ENCODE measurements at regions not wholly inside any gene's neighbourhood (a gene's known extent, or its start where the extent isn't known, plus 50 kb on each side); places are given as distances from the start of the nearest gene placed in this dataset.
"Not testable (repeated sequence)": the region's sequence is repeated elsewhere in the genome, so short reads cannot be mapped to it uniquely, and the experiment has no call there.

DNA sequence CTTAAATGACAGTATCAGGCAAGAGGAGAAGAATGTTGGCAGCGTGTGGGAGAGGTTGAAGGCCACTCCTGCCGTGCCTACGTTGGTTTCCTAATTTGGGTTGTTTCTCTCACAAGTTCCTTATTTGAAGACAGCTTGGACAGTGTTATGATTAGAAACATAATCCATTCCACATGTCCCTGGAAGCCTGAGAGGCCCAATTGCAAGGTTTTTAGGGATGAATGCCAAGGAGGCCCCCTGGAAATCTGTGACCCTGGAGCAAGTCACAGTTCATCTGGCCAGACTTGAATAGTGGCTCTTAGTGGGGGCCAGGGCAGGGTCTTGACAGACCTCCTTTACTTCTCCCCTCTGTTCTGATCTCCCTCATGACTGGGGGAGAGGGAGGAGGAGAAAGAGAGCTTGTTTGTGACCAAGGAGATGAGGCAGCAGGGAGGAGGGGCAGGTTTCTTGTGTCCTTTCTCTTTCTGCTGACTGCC, 584.4 kb upstream of the TBL1XR1 start:
- Histone ChIP-seq H3K36me3 (ENCODE audit: insufficient read depth) (no peaks in the 10 kb centered on the region), H3K4me1 (ENCODE audit: insufficient read depth) (no peaks in the 10 kb centered on the region), H3K27ac (ENCODE audit: low read depth) (no peak overlapping the region), H3K4me3 (ENCODE audit: low read depth, low read length) (no peak overlapping the region)
- peak; percentile 42 for DNase-seq (ENCODE audit: extremely low spot score)
- 24% methylated on average over 3 of the region's 3 CpGs for WGBS

DNA sequence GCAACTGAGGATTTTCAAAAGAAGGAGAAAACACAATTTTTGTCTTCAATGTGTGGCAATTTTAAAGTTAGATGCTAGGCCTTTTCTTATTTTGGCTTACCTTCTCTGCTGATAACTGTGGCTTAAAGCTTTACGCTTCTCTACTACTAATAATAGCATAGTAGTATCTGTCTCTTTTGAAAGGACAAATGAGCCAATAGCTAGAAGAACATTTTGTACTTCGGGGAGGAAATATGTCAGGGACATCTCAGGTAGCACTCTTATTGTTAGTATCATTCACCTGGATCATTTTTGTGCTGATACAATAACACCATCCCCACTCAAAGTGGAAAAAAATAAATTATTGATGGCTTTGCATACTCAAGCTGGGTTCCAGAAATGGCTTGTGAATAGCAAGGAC, 586.1 kb upstream of the TBL1XR1 start:
- Histone ChIP-seq H3K4me1 (ENCODE audit: insufficient read depth) (no peaks in the 10 kb centered on the region), H3K4me3 (ENCODE audit: low read depth, low read length) (no peak overlapping the region), H3K27ac (ENCODE audit: low read depth) (no peak overlapping the region), H3K36me3 (ENCODE audit: insufficient read depth) (no peaks in the 10 kb centered on the region)
- WGBS = 74% methylated on average over 2 of the region's 2 CpGs
- no peak for DNase-seq (ENCODE audit: extremely low spot score)

DNA sequence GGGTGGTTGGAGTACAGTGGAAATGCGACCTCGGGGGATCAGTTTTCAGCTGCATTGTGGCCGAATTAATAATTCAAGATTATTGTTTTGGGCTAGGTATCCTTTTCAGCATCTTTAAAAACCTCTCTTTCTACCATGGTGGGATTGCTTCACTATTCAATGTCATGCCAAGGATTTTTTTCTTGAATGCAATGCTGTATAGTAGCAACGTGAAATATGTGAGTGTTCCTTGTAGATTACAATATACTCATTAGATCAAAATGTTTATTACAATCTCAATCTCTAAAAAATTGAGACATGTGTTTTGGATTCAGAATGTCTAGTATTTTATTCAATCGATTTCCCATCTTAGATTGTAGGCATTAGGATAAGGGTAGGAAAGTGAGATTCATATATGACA, 586.5 kb upstream of the TBL1XR1 start:
- Histone ChIP-seq H3K36me3 (ENCODE audit: insufficient read depth) (no peaks in the 10 kb centered on the region), H3K27ac (ENCODE audit: low read depth) (no peak overlapping the region), H3K4me1 (ENCODE audit: insufficient read depth) (no peaks in the 10 kb centered on the region), H3K4me3 (ENCODE audit: low read depth, low read length) (no peak overlapping the region)
- WGBS = 81% methylated on average over 5 of the region's 5 CpGs
- no peak for DNase-seq (ENCODE audit: extremely low spot score)

DNA sequence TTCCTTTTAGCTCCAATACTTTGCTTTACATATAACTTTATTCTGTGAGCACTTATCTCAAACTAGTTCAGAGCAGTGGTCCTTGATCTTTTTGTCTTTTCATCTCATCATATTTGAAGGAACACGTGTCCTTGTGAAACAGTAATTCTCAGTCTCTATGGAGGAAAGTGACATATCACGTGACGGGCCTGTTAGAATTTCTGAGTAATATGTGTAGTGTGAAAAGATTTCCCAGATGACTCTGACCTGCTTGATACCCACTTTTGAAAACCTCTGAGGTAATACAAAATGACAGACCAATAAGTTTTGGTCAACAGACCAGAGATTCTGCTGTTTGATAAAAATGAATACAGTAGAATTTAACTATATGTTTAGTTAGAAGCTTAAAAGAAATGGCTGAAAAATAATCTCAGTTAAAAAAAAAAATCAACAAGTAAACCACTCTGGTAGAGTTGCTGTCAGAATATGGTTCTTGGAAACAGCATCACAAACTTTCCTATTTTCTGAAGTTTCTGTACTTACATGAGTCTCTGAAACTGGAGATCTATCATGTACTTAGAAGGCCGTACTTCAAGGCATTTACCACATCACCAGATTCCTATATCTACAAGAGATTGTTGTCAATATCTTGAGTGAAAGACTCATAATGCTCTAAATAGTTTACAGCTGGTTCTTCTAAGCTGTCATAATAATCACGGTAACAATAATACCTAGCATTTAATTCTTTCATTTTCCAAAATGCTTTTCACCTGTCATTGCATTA, 590.2 kb upstream of the TBL1XR1 start:
- Histone ChIP-seq H3K36me3 (ENCODE audit: insufficient read depth) (no peaks in the 10 kb centered on the region), H3K4me3 (ENCODE audit: low read depth, low read length) (no peak overlapping the region), H3K4me1 (ENCODE audit: insufficient read depth) (no peaks in the 10 kb centered on the region), H3K27ac (ENCODE audit: low read depth) (no peak overlapping the region)
- 75% methylated on average over 5 of the region's 5 CpGs for WGBS
- DNase-seq (ENCODE audit: extremely low spot score) = no peak

DNA sequence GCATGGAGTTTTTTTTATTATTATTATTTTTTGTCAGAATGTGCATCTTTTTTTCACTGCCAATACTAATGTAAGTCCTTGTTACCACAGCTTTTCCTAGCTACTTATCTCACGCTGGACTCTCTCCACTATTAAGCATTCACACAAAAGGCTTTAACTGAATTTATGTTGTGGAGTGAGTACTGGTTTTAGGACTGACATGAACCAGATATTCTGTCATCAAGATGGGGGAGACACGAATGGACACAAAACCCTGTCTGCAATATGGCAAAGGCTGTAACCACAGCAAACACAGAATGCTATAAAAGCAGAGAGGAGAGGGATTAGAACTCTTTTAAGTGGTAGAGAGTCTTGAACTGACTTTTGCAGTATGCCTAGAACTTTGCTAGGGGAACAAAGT, 592.2 kb upstream of the TBL1XR1 start:
- WGBS = 50% methylated on average over 2 of the region's 2 CpGs
- no peak overlapping the region for H3K27ac ChIP-seq (ENCODE audit: low read depth)
- no peak for DNase-seq (ENCODE audit: extremely low spot score)

DNA sequence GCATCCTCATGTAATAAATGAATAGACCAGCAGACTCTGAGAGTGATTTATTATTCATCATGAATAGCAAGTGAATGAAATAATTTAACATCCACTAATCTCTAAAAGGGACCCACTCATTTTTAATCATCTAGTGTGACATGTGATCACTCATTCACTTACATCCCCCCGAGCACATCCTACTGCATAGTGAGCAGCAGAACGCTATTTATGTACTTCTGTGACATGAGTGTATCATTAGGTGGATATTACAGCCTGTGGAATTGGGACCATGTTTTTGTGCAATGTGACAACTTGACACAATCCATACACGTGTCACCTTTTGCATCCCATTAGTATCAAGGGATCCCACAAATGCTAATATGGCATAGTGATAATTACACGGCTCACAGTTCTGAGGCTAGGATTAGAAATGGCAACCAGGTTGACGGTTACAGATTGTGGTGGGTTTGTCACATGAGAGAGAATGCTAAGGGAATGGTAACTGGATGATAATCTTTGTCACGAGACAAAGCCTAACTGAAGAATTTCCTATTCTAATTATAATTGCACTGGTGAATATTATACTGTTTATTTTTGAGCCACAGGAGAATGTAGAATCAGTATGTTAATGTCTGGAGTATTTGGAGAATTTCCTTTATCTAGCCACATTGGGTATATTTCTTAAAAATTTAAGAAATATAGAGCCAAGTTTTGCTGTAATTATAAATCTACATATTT, 595.2 kb upstream of the TBL1XR1 start:
- no peak for DNase-seq (ENCODE audit: extremely low spot score)
- no peaks in the 10 kb centered on the region for H3K36me3 ChIP-seq (ENCODE audit: insufficient read depth)
- no peaks in the 10 kb centered on the region for H3K4me1 ChIP-seq (ENCODE audit: insufficient read depth)
- no peak overlapping the region for H3K4me3 ChIP-seq (ENCODE audit: low read depth, low read length)
- no peak overlapping the region for H3K27ac ChIP-seq (ENCODE audit: low read depth)
- WGBS = 91% methylated on average over 6 of the region's 6 CpGs

More for the DNA sequence above, 592.2 kb upstream of the TBL1XR1 start:
- Histone ChIP-seq H3K4me1 (ENCODE audit: insufficient read depth) (no peaks in the 10 kb centered on the region), H3K36me3 (ENCODE audit: insufficient read depth) (no peaks in the 10 kb centered on the region), H3K4me3 (ENCODE audit: low read depth, low read length) (no peak overlapping the region)

DNA sequence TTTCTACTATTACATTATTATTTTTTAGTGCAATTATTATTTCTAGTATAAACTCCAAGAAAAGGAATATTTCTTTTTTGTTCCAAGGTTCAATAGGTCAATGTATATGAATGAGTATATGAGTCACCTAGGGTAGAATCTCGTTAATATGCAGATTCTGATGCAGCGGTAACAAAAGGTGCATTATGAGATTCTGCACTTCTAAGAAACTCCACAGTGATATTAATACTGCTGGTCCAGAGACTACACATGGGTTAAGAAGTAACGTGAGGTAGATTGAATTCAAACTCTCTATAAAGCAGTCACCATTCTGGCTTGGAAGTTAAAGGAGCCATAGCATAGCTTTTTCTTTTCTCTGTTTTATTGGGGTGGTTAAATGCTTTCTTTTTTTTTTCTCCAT, 596.2 kb upstream of the TBL1XR1 start:
- H3K4me1 ChIP-seq (ENCODE audit: insufficient read depth) = no peaks in the 10 kb centered on the region

DNA sequence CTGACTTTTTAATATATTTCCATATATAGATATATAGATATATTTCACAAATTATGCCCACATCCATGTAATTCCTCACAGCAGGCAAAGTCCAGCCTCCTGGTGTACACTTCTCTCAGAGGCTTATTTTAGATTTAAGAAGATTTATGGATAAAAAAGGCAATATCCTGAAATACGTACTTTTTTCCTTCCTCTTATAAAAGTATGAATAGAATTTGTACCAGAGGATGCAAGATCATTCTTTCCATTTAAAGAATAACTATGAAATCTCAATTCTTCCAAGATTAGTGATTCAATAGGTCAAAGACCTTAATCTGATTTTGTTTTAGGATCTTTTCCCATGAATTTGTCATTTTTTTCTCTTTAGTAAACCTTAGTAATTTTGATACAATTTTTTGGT, 597.9 kb upstream of the TBL1XR1 start:
- Histone ChIP-seq H3K27ac (ENCODE audit: low read depth) (no peak overlapping the region), H3K4me1 (ENCODE audit: insufficient read depth) (no peaks in the 10 kb centered on the region), H3K36me3 (ENCODE audit: insufficient read depth) (no peaks in the 10 kb centered on the region), H3K4me3 (ENCODE audit: low read depth, low read length) (no peak overlapping the region)
- no peak for DNase-seq (ENCODE audit: extremely low spot score)
- 84% methylated on average over 1 of the region's 1 CpG for WGBS

More for the DNA sequence above, 596.2 kb upstream of the TBL1XR1 start:
- no peaks in the 10 kb centered on the region for H3K36me3 ChIP-seq (ENCODE audit: insufficient read depth)
- WGBS = 91% methylated on average over 3 of the region's 3 CpGs
- H3K4me3 ChIP-seq (ENCODE audit: low read depth, low read length) = no peak overlapping the region
- H3K27ac ChIP-seq (ENCODE audit: low read depth) = no peak overlapping the region
- DNase-seq (ENCODE audit: extremely low spot score) = no peak

DNA sequence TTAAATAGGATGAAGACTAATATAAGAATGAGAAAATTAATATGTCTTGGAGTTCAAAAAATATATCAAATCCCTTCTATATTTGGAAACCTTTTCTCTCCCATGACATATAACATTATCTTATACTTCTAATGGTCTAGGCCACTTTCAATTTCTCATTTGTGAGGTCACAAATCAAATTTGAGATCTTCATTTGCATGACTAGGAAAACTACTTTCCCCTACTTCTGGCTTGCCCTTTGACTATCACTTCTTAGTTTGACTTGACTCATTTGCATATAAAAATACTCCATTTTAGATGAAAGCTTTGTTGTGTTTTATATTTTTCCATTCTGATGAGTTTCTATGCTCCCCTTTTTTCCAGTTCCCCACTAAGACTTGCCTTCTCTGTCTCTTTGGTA, 598.6 kb upstream of the TBL1XR1 start:
- H3K4me1 ChIP-seq (ENCODE audit: insufficient read depth) = no peaks in the 10 kb centered on the region
- DNase-seq (ENCODE audit: extremely low spot score) = no peak
- H3K36me3 ChIP-seq (ENCODE audit: insufficient read depth) = no peaks in the 10 kb centered on the region
- H3K4me3 ChIP-seq (ENCODE audit: low read depth, low read length) = no peak overlapping the region
- no peak overlapping the region for H3K27ac ChIP-seq (ENCODE audit: low read depth)

DNA sequence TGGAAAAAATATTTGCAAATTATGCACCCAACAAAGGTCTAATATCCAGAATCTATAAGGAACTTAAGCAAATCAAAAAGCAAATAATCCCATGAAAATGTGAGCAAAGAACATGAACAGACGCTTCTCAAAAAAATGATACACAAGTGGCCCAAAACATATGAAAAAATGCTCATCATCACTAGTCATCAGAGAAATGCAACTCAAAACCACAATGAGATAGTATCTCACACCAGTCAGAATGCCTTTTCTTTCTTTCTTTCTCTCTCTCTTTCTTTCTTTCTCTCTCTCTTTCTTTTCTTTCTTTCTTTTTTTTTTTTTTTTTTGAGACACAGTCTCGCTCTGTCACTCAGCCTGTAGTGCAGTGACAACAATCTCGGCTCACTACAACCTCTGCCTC, 602.9 kb upstream of the TBL1XR1 start:
- not testable (repeated sequence) for H3K4me1 ChIP-seq (ENCODE audit: insufficient read depth); H3K4me3 ChIP-seq (ENCODE audit: low read depth, low read length); DNase-seq (ENCODE audit: extremely low spot score); H3K36me3 ChIP-seq (ENCODE audit: insufficient read depth); H3K27ac ChIP-seq (ENCODE audit: low read depth)
- 96% methylated on average over 3 of the region's 3 CpGs for WGBS

DNA sequence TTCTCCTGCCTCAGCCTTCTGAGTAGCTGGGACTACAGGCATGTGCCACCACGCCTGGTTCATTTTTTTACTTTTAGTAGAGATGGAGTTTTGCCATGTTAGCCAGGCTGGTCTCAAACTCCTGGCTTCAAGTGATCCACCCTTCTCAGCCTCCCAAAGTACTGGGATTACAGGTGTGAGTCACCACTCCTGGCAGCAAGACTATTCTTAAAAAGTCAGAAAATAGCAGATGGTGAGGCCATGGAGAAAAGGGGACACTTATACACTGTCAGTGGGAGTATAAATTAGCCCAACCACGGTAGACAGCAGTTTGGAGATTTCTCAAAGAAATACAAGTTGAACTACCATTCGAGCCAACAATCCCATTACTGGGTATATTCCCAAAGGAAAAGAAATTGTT, 603.3 kb upstream of the TBL1XR1 start:
- Histone ChIP-seq H3K4me1 (ENCODE audit: insufficient read depth) (no peaks in the 10 kb centered on the region), H3K36me3 (ENCODE audit: insufficient read depth) (no peaks in the 10 kb centered on the region), H3K4me3 (ENCODE audit: low read depth, low read length) (no peak overlapping the region), H3K27ac (ENCODE audit: low read depth) (no peak overlapping the region)
- 79% methylated on average over 3 of the region's 3 CpGs for WGBS
- no peak for DNase-seq (ENCODE audit: extremely low spot score)

DNA sequence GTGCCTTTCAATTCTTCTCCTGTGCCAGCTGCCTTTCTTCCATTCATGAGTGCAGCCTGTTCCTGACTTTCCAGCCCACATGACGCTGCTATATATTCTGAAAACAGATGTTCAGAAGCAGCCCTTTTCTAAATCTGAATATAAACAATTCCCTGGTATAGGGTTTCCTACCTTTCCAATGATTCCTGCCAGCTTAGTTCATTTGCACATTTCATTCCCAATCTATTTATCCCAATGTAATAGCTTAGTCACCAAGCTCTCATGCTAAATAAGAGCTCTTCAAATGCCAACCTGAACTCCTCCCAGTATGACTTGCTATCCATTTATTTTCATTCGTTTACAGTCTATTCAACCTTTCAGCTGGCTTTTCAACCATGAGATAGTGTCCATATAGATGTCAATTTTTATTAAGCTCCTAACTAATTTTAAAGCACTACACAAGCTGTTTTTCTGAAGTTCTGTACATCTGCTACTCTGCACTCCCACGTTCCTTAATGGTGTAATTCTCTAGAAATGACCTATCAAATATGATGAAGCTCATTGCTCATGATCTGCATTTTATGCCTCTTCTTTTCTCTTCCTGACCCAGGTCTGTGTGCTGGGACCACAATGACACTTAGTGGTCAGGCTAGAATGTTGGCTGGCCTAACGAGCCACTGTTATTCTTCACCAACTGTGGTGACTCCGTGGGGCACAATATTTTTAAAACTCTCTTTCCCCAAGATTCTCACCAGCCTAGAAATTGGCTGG, 605.0 kb upstream of the TBL1XR1 start:
- Histone ChIP-seq H3K27ac (ENCODE audit: low read depth) (no peak overlapping the region), H3K4me1 (ENCODE audit: insufficient read depth) (no peaks in the 10 kb centered on the region), H3K4me3 (ENCODE audit: low read depth, low read length) (no peak overlapping the region), H3K36me3 (ENCODE audit: insufficient read depth) (peaks cover 1% of the 10 kb centered on the region)
- DNase-seq (ENCODE audit: extremely low spot score) = no peak
- WGBS = 79% methylated on average over 5 of the region's 5 CpGs

DNA sequence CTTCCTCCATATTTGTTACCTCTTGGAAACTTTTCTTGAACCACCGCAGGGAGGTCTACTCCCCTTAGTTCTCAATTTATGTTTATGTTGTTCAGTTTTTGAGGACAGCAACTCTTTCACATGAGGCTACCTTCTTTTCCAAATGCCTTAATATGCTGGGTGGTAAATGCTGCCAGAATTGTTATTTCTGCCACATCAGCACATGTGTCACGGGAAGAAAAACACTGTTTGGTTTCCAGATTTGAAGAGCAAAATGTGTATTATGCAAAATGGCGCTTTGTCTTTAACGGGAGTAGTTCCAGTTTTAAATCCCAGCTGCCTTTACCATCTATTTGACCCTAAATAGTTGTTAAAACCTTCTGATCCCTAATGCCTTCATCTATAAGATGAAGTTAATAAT, 606.2 kb upstream of the TBL1XR1 start:
- H3K36me3 ChIP-seq (ENCODE audit: insufficient read depth) = peaks cover 1% of the 10 kb centered on the region
- H3K4me3 ChIP-seq (ENCODE audit: low read depth, low read length) = no peak overlapping the region
- H3K4me1 ChIP-seq (ENCODE audit: insufficient read depth) = no peaks in the 10 kb centered on the region
- 90% methylated on average over 4 of the region's 4 CpGs for WGBS
- no peak overlapping the region for H3K27ac ChIP-seq (ENCODE audit: low read depth)
- no peak for DNase-seq (ENCODE audit: extremely low spot score)

DNA sequence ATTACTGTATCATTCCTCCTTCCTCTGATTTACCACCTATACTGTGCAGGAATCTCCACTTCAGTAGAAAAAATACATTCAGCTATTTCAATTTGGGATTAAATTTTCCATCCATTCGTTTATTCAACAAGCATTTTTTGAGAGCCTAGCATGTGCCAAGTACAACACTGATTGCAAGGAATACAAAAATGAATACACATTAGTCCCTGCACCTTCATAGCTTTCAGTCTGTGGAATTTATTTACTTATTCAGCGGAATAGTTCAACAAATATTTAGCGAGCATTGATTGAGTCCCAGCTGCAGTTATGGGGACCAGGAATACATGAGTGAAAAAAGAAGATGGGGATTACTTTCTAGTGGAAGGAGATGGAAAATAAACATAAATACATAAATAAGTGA, 606.8 kb upstream of the TBL1XR1 start:
- no peak overlapping the region for H3K4me3 ChIP-seq (ENCODE audit: low read depth, low read length)
- peaks cover 1% of the 10 kb centered on the region for H3K36me3 ChIP-seq (ENCODE audit: insufficient read depth)
- DNase-seq (ENCODE audit: extremely low spot score) = no peak
- WGBS = 71% methylated on average over 3 of the region's 3 CpGs
- H3K4me1 ChIP-seq (ENCODE audit: insufficient read depth) = no peaks in the 10 kb centered on the region
- H3K27ac ChIP-seq (ENCODE audit: low read depth) = no peak overlapping the region

Data from urinary bladder (tissue), 3 donors.